Left renal cortex interstitium (tissue), 4 donors: ENCODE measurements at regions not wholly inside any gene's neighbourhood (a gene's known extent, or its start where the extent isn't known, plus 50 kb on each side); places are given as distances from the start of the nearest gene placed in this dataset.
"Not testable (repeated sequence)": the region's sequence is repeated elsewhere in the genome, so short reads cannot be mapped to it uniquely, and the experiment has no call there.

ENCODE experiments used
- DNase-seq, 4 donors: peaks; one replicate each; pipeline ENCODE4 v3.0.0-alpha.2; 2013; ENCODE audit warnings: low read depth in 4 of 4, low spot score in 2 of 4, missing footprints in 1 of 4

DNA sequence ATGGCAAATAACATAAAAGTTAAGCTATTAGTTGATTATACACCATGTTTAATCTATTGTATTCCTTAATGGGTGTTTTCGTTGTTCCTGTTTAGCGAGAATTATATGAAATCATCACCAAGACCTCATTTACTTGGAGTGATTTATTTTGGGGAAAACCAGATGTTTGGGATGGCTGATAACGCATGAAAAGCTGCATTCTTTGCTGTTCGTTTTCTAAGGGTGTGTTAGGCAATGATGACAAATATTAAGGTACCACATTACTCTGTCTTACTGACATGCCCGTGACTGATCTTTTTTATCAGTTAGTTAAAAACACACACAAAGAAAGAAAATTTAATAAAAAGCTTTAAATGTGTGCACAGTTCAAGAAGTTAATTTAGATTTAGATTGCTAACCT lies 176.4 kb downstream of the ZFP64 start:
- DNase-seq = no peak

DNA sequence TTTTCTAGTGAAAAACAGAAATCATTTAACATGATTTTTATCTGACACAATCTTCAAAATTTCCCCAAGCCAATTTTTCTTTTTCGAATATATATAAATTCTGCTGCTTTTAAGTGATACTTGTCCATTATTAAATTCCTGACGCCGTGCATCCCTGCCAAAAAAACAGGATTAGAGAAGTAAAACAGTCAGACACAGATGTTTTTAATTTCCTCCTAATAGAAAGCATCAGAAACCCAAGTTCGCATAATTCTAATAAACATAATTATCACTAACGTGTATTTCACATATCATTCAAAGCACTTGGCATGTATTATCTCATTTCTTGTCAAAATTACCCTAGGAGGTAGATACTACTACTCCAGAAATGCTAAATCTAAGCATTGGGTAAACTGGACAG lies 179.5 kb downstream of the ZFP64 start:
- no peak for DNase-seq

DNA sequence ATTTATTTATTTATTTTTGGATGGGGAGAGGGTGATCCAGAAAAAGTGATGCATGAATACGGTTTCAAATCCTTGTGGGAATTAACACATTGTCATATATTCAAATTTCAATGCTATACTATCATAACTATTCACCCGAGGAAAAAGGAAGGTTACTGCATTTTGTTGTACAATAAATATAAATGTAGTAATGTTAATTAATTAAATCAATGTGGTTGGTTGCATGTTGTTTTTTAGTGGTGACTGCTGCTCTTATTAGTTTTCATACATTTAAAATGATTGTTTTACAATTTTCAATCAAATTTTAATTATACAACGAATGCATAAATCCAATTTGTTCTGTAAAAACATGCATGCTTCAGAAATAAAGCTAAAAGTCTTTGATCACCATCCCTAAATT lies 180.5 kb downstream of the ZFP64 start:
- DNase-seq = no peak

DNA sequence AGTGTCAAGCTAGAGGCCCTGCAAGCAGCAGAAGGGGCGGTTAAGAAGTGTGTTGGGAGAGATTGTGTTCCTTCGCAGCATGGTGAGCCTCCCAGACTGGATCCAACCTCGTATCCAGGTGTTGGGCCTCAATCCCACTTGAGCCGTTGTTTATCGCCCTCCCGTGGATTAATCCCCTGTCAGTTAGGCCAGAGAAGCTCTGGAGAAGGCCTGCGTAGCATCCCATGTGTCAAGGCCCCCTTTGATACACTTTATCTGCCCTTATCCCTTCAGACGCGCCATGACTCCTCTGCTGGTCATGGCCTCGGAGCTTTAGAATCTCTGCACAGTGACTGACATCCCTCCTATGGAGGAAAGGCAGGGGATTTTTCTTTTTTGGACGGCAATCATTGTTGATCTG lies 181.0 kb downstream of the ZFP64 start:
- no peak for DNase-seq

DNA sequence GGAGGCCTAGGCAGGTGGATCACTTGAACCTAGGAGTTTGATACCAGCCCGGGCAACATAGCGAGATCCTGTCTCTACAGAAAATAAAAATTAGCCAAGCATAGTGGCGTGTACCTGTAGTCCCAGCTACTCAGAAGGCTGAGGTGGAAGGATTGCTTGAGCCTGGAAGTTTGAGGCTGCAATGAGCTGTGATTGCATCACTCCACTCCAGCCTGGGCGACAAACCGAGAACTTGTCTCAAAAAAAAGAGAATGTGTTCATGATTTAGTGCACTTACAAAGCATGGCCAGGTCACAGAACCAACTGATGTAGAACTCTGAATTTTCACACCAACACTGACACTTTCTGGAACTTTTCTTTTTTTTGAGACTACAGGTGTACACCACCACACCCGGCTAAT lies 182.7 kb downstream of the ZFP64 start:
- DNase-seq = no peak

DNA sequence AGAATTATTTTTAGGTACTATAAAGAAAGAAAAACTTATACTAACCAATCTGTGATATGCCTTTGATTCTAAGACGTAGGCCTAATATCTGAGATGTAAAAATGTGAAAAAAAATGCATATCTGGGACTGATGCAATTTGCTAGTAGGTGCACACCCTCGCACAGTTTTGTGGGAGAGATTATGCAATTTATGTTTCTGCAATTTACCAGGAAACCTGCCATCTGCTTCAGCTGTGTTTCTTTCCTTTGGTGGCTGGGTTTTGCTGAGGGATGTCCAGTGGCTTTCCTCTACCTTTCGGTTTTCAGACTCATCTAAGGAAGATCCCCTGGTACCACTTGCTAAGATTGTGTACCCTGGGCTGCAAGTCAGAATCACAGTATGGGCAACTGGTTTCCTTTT lies 186.9 kb downstream of the ZFP64 start:
- no peak for DNase-seq

DNA sequence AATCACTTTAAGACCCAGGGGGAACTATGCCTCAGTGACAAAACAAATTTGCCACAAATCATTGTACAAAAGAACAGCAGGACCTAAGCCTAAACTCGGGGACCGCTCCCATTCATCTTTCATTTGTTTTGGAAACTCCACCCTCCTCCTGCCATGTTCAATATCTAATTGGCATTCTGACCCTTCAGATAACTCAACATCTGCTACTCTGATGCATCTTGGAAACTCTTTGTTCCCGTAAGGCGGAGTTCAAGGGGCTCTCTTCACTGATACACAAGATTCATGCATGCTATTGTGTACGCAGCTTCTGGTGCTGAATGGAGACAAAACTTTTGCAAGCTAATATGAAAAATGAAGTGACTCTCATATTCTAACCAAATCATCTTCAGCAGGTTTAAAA lies 187.6 kb downstream of the ZFP64 start:
- no peak for DNase-seq

DNA sequence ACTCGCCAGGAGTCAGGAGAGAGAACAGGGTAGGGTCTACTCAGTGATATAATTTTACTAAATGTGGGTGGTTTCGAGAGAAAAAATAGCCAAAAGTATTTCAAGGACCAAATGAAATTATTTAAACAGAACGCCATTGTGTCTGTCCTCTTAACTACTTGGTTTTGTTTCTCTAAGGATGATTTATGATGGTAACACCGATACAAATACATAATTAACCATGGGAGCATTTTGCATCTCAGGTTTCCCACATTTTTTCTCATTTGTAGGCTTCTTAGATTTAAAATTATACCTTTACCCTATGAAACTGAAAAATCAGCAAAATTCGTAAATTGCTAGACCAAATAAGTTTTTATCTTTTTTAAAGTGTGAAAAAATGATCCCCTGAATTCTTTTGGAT lies 188.2 kb downstream of the ZFP64 start:
- DNase-seq = no peak

DNA sequence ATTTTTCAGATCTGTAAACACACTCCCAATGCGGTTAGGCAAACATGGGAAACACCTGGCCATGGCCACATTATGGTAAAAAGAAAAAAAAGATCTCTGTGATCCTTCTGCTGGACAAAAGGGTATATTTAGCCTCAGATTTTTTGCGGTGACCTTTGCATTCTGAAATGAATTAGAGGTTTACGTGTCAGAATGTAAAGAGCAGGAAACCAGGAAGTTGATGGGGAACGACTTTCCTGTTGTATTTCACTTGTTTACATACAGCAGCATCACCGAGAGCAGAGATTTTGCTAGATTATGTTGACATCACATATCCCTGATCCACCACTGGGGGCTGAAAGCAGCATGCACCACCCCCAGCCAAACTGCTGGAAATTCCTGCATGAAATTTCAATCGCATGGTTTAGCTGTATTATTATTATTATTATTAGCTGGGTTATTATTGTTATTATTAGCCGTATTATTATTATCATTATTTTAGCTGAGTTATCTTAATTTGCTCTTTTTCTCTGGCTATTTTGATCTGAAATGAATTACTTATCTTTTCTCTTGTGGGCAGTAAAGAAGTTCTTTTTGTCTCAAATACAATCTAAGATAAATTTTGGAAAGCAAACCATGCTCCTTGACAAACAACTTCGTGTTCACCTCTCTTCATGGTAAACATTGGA lies 189.4 kb downstream of the ZFP64 start:
- no peak for DNase-seq

DNA sequence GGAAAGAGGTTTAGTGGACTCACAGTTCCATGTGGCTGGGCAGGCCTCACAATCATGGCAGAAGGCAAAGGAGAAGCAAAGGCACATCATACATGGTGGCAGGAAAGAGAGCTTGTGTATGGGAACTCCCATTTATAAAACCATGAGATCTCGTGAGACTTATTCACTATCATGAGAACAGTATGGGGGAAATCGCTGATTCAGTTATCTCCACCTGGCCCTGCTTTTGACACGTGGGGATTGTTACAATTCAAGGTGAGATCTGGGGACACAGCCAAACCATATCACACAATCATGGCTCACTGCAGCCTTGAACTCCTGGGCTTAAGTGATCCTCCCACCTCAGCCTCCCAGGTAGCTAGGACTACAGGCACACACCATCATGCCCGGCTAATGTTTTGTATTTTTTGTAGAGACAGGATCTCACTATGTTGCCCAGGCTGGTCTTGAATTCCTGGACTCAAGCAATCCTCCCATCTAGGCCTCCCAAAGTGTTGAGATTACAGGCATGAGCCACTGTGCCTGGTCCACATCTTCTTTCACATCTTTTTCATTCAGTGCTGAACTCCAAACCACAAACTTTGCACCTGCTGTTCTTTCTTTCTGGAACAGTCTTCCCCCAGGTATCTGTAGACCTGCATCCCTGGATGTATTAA lies 194.2 kb downstream of the ZFP64 start:
- not testable (repeated sequence) for DNase-seq

DNA sequence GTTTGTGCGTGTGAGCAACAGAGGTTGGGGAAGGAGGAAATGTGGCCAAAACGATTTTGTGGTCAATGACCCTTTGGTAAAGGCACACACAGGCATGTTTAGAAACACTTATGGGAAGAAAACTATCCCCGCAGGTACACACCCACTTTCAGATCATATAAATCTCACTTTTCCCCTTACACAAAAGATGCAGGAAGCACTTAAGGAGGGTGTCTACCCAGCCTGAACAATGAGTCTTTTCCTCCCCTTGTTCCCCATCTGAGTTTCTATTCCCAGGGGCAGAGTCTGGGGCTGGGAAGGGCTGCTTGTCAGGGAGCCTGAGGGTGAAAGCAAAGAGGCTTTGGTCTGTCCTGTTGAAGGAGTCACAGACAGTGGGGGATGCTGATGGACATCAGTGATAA lies 193.2 kb upstream of the SALL4 start:
- DNase-seq = no peak

DNA sequence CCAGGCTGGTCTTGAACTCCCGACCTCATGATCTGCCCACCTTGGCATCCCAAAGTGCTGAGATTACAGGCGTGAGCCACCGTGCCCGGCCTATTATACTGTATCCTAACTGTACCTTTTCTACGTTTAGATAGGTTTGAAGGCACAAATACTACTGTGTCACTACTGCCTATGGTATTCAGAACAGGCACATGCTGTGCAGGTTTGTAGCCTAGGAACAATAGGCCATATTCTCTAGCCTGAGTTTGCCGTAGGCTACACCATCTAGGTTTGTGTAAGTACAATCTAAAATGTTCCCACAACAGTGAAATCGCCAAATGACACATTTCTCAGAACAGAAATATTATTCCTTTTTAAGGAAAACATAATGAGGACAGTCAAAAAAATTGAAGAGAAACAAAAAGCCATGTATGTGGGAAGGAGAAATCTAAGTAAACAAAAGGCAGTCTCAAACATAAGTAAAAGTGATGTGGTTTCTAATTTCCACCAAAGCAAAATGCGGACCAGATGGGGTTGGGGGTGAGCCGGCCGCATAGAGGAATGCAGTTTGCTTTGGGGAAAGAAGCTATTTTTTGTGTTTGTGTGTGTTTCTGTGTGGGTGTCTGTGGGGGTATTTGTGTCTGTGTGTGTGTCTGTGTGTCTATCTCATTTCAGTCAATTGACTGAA lies 192.6 kb upstream of the SALL4 start:
- no peak for DNase-seq

DNA sequence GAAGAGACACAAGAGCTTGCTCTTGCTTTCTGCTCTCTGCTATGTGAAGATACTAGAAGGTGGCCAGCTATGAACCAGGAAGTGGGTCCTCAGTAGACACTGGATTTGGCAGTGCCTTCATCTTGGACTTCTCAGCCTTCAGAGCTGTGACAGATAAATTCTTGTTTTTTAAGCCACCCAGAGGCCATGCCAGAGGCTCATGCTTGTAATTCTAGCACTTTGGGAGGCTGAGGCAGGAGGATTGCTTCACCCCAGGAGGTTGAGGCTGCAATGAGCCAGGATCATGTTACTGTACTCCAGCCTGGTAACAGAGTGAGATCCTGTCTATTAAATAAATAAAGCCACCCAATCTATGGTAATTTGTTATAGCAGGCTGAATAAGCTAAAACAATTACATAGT lies 185.5 kb upstream of the SALL4 start:
- DNase-seq = no peak

DNA sequence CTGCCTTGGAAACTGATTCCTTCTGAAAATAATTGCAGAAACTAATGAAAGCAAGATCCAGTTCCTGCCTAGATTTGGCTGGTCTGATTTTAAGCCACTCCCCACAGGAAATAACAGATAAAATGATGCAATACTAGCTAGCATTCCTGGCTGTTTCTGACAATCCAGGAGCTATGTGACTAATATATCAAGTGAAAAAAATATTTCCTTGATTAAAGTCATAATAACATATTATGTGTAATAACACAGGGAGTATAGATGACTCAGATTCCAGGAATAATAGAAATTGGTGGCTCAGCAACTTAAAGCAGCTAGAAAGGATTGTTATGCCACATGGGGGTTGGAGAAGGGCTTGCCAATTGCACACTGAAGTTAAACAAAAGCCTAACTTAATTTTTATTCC lies 182.7 kb upstream of the SALL4 start:
- peak in 1 of 4 donors; percentile 37 for DNase-seq

DNA sequence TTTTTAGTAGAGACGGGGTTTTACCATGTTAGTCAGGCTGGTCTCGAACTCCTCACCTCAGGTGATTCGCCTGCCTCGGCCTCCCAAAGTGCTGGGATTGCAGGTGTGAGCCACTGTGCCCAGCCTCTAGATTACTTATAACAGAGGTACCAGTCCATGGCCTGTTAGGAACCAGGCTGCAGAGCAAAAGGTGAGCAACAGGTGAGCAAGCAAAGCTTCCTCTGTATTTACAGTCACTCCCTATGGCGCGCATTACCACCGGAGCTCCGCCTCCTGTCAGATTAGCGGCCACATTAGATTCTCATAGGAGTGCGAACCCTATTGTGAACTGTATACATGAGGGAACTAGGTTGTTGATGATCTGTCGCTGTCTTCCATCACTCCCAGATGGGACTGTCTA lies 178.0 kb upstream of the SALL4 start:
- no peak for DNase-seq

DNA sequence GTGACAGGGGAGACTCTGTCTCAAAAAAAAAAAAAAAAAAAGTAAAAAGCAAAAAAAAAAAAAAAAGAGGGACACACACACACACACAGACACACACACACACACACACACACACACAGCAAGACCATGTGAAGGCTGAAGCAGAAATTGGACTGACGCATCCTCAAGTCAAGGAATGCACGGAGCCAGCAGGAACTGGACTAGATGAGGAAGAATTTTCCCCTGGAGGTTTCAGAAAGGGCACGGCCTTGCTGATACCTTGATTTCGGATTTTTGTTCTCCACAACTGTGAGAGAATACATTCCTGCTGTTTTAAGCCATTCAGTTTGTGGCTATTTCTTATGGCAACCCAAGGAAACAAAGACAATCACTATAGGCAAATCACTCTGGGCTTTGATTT lies 176.9 kb upstream of the SALL4 start:
- no peak for DNase-seq

DNA sequence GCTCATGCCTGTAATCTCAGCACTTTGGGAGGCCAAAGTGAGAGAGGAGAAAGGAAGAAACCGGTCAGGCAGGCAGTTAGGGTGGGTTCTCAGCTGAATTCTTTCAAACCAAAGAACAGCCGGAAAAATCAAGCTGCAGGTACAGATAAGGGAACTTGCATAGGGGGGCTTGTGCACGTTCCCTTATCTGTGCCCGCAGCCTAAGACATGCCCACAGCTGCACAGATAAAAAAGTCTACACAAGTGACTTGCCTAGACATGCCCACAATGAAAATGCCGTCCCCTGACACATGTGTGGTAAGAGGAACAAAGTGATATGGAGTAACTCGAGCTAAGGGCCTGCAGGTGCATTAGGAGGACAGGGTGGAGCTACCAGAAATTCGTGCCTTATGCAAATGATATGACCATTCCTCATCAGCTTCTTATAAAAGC lies 175.8 kb upstream of the SALL4 start:
- no peak for DNase-seq

DNA sequence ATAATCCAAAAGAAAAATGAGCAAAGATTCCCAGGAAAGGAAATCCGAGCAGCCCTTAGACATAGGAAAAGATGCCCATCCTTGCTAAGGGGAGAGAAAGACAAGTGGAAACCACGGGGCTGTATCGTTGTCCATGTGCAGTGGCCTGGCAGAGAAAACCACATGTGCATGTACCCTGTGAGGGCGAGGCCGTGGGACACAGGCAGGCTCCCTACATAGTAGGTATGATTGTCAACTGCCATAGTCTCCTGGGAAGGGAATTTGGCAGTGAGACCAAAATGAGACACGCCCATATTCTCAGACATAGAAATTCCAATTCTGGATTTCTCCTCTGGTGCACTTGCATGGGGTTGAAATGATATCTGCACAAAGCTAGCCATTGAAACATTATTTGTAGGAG lies 169.7 kb upstream of the SALL4 start:
- no peak for DNase-seq

DNA sequence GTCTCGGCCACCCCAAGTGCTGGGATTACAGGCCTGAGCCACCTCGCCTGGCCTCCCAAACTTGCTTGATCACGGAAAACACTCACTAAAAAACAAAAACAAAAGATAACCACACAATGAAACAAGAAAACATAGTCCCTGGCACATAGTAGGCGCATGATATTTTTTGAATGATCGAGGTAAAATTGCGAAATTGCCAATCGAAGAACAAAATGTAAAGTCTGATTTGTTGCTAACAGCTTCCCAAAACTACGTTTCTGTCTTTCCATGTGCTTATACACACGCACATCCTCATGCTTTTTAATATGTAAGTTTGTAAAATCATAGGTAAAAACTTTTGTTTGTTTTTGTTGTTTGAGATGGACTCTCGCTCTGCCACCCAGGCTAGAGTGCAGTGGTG lies 168.5 kb upstream of the SALL4 start:
- DNase-seq = no peak

DNA sequence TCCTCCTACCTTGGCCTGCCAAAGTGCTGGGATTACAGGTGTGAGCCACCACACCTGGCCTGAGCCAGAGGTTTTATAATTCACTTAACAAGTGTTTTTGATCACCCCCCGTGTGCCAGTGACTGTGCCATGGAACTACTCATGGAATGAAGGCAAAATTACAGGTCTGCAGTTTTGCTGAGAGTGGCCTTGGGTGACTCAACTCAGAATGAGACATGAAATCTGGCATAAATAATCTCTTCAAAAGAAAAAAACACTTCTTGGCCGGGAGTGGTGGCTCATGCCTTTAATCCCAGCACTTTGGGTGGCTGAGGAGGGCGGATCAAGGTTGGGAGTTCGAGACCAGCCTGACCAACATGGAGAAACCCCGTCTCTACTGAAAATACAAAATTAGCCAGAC lies 166.9 kb upstream of the SALL4 start:
- DNase-seq = no peak

DNA sequence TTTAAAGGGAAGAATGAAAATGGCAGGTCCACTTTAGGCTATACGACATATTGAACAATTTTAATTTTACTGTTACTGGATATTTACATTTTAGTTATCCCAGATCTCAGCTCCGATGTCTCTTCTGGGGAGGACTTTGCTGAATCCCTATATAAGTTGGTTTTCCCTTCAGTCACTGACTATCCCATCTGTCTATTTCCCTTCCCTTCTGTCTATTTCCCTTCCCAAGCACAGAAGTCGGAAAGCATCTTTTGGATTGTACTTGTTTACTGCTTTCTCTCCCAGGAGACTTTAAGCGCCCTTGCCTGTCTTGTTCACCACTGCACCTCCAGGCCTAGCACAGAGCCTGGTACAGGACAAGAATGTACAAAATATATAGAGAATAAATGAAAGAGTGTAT lies 165.8 kb upstream of the SALL4 start:
- no peak for DNase-seq

DNA sequence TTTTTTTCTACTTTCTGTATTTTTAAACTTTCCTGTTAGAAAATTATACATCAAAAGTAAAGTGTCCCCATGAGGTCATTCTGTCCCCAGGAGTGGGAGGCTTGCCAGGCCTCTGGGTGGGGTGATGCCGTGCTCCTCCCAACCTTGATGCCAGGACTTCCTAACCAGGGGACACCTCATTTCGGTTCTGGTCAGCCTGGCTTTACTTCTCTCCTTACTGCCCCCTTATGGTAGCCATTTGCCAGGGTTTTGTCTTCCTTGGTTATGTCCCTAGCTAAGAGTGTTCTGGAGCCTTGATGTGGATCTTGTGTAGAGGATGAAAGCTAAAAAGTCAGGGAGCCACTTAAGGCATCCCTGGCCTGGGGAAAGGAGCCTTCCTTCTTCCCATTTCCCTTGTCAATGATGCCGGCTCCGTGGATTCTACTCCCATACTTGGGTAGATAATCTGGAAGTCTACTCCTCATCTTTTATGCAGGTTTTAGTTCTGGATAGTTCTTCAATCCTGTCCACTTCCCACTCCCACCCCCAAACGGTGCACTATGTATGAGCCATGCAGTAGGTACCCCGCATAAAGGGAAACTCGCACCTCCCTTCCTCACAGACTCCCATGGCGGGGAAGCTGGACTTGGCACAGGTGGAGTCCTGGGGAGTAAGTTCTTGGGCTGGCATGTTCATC lies 164.1 kb upstream of the SALL4 start:
- DNase-seq = no peak
